K562 (cell line): ENCODE measurements at regions not wholly inside any gene's neighbourhood (a gene's known extent, or its start where the extent isn't known, plus 50 kb on each side); places are given as distances from the start of the nearest gene placed in this dataset.

Experiments
- LARP7 ChIP-seq: fragments of 450-650 bp; IDR thresholded peaks from 2 replicates; pipeline ENCODE4 v1.6.1; 2016
- POLR2A ChIP-seq: fragments of 450-650 bp; conservative IDR thresholded peaks from 2 replicates; pipeline ENCODE4 v1.6.1; 2016
- SNIP1 ChIP-seq: fragments of 450-650 bp; IDR thresholded peaks from 2 replicates; pipeline ENCODE4 v1.7.1; 2017; ENCODE audit warnings: low read depth, mild to moderate bottlenecking
- TBL1XR1 ChIP-seq, 2 experiments: IDR thresholded peaks; 2 replicates each; pipeline ENCODE4 v1.6.1; 2012; ENCODE audit warnings: improper control_type of control experiment in 2 of 2, low read length in 2 of 2, mild to moderate bottlenecking in 1 of 2
- ZNF699 ChIP-seq: fragments of 250-450 bp; sonication (Bioruptor Pico); IDR thresholded peaks from 2 replicates; pipeline ENCODE4 v1.8.0; 2021; ENCODE audit warnings: mild to moderate bottlenecking, moderate library complexity; ENCODE audit not compliant: insufficient replicate concordance
- TF ChIP-seq, protein P1 (sequence below), 3 experiments: IDR thresholded peaks in 2 of 3; conservative IDR thresholded peaks in 1 of 3; 2 replicates each; pipeline ENCODE4 v1.5.1; 2011 to 2012; ENCODE audit warnings: low read length in 3 of 3, mild to moderate bottlenecking in 3 of 3, control low read depth in 2 of 3, improper control_type of control experiment in 1 of 3, inconsistent platforms in 1 of 3, low read depth in 1 of 3, mixed read lengths in 1 of 3, moderate library complexity in 1 of 3; ENCODE audit not compliant: insufficient read depth in 2 of 3

- TF ChIP-seq, protein P1, sequence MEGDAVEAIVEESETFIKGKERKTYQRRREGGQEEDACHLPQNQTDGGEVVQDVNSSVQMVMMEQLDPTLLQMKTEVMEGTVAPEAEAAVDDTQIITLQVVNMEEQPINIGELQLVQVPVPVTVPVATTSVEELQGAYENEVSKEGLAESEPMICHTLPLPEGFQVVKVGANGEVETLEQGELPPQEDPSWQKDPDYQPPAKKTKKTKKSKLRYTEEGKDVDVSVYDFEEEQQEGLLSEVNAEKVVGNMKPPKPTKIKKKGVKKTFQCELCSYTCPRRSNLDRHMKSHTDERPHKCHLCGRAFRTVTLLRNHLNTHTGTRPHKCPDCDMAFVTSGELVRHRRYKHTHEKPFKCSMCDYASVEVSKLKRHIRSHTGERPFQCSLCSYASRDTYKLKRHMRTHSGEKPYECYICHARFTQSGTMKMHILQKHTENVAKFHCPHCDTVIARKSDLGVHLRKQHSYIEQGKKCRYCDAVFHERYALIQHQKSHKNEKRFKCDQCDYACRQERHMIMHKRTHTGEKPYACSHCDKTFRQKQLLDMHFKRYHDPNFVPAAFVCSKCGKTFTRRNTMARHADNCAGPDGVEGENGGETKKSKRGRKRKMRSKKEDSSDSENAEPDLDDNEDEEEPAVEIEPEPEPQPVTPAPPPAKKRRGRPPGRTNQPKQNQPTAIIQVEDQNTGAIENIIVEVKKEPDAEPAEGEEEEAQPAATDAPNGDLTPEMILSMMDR (IDR thresholded peaks at IDR 0.05 in 2 of 3, conservative IDR thresholded peaks at IDR 0.05 in 1 of 3; ENCODE audit: insufficient read depth in 2 of 3, low read depth in 1 of 3, low read length in 3 of 3): no peak
- TF ChIP-seq SNIP1 (no peak), LARP7 (no peak), ZNF699 (CRISPR knock-in tag) (no peak), TBL1XR1 (IDR thresholded peaks at IDR 0.05; ENCODE audit: low read length in 2 of 2) (no peak), POLR2A (no peak)
Measured at GRCh38 chrX:94252211-94252610, 578.2 kb downstream of the FAM133A start.
